H1 (cell line): ENCODE measurements at regions not wholly inside any gene's neighbourhood (a gene's known extent, or its start where the extent isn't known, plus 50 kb on each side); places are given as distances from the start of the nearest gene placed in this dataset.

Experiments
- CTCF ChIA-PET: fragments of 300-600 bp; sonication (Branson Sonifier 250); formaldehyde crosslinking; loops from one replicate; lab custom pipeline; 2021; ENCODE audit not compliant: partially characterized antibody; lab: Charles Lee
- POLR2A ChIA-PET: fragments of 300-600 bp; sonication (Branson Sonifier 250); formaldehyde crosslinking; loops from one replicate; lab custom pipeline; 2021; ENCODE audit warnings: inconsistent platforms; ENCODE audit not compliant: partially characterized antibody; lab: Charles Lee
- DNase-seq, 2 experiments: peaks; one replicate each; pipeline versions ENCODE4 v3.0.0 to v3.0.0-alpha.2; 2010 to 2022; ENCODE audit warnings: low spot score in 2 of 2, low read depth in 1 of 2, mixed read lengths in 1 of 2
- FAIRE-seq: peaks from 2 replicates; lab custom pipeline; 2011; peaks lifted over from hg19 to GRCh38; lab: Jason Lieb, UNC
- H2AFZ ChIP-seq: 2 replicates; pipeline ENCODE4 v1.8.1; 2012; ENCODE audit warnings: low read length, inconsistent platforms
- H2AK5ac ChIP-seq: 2 replicates; pipeline ENCODE4 v1.6.1; 2013; ENCODE audit warnings: low read depth, low read length
- H2BK120ac ChIP-seq: replicated peaks from 2 replicates; pipeline ENCODE3; 2013; ENCODE audit warnings: low read depth, low read length, inconsistent platforms
- H2BK12ac ChIP-seq: 2 replicates; pipeline ENCODE4 v1.6.1; 2013; ENCODE audit warnings: low read depth, low read length
- H2BK15ac ChIP-seq: 2 replicates; pipeline ENCODE4 v1.6.1; 2013; ENCODE audit warnings: low read length
- H2BK20ac ChIP-seq: 2 replicates; pipeline ENCODE4 v1.6.1; 2013; ENCODE audit warnings: low read length
- H2BK5ac ChIP-seq: 2 replicates; pipeline ENCODE4 v1.6.1; 2013; ENCODE audit warnings: low read depth, low read length
- H3K14ac ChIP-seq: 2 replicates; pipeline ENCODE4 v1.6.1; 2013; ENCODE audit warnings: inconsistent platforms; ENCODE audit not compliant: insufficient read length
- H3K18ac ChIP-seq: 2 replicates; pipeline ENCODE4 v1.6.1; 2013; ENCODE audit warnings: low read length; ENCODE audit errors: extremely low read depth
- H3K23ac ChIP-seq: 2 replicates; pipeline ENCODE4 v1.6.1; 2013; ENCODE audit warnings: inconsistent platforms; ENCODE audit not compliant: insufficient read length
- H3K23me2 ChIP-seq: 2 replicates; pipeline ENCODE4 v1.6.1; 2013; ENCODE audit warnings: low read depth, low read length
- H3K27ac ChIP-seq: 2 replicates; pipeline ENCODE4 v1.6.1; 2011; ENCODE audit warnings: low read depth, low read length, inconsistent platforms
- H3K27me3 ChIP-seq, 4 experiments: replicated peaks in 1 of 4; 1 replicate in 1 of 4; 2 replicates in 3 of 4; pipeline versions ENCODE4 v1.6.1 to v1.8.1; 2011 to 2013; ENCODE audit warnings: low read length in 3 of 4, mild to moderate bottlenecking in 3 of 4, inconsistent platforms in 2 of 4, mixed read lengths in 2 of 4, moderate library complexity in 1 of 4; ENCODE audit not compliant: control insufficient read depth in 3 of 4, insufficient read depth in 3 of 4; ENCODE audit errors: extremely low read depth in 1 of 4
- H3K36me3 ChIP-seq, 4 experiments: 2 replicates each; pipeline versions ENCODE4 v1.6.1 to v1.8.1; 2011 to 2013; ENCODE audit warnings: mild to moderate bottlenecking in 4 of 4, low read length in 3 of 4, moderate library complexity in 2 of 4, control low read depth in 1 of 4, inconsistent platforms in 1 of 4; ENCODE audit not compliant: insufficient read depth in 4 of 4, control insufficient read depth in 2 of 4
- H3K4ac ChIP-seq: replicated peaks from 2 replicates; pipeline ENCODE3; 2013; ENCODE audit warnings: low read length, low read depth, mixed read lengths, inconsistent platforms; ENCODE audit not compliant: insufficient read length
- H3K4me1 ChIP-seq, 4 experiments: replicated peaks in 1 of 4; 1 replicate in 1 of 4; 2 replicates in 3 of 4; pipeline versions ENCODE4 v1.6.1 to v1.8.1; 2011 to 2013; ENCODE audit warnings: low read length in 3 of 4, inconsistent platforms in 2 of 4, mixed read lengths in 1 of 4; ENCODE audit not compliant: insufficient read depth in 4 of 4, control insufficient read depth in 3 of 4
- H3K4me2 ChIP-seq, 2 experiments: 2 replicates each; pipeline versions ENCODE4 v1.6.1 to v1.8.1; 2011 to 2013; ENCODE audit warnings: low read depth in 2 of 2, low read length in 2 of 2, control low read depth in 1 of 2, inconsistent platforms in 1 of 2, mild to moderate bottlenecking in 1 of 2; ENCODE audit not compliant: insufficient read depth in 1 of 2
- H3K4me3 ChIP-seq, 4 experiments: fragments of 200-600, 300-600 bp in 1 of 4; sonication (generic), shearing (Covaris generic), sonication (Bioruptor Twin) in 1 of 4; 2 replicates each; pipeline versions ENCODE4 v1.5.1 to v1.8.1; 2011 to 2016; ENCODE audit warnings: low read length in 4 of 4, low read depth in 3 of 4, control low read depth in 2 of 4, inconsistent platforms in 2 of 4, mild to moderate bottlenecking in 2 of 4, mixed read lengths in 1 of 4, moderate library complexity in 1 of 4; ENCODE audit not compliant: insufficient read depth in 2 of 4; ENCODE audit errors: extremely low read depth in 1 of 4
- H3K56ac ChIP-seq: replicated peaks from 2 replicates; pipeline ENCODE3; 2013; ENCODE audit warnings: low read depth, mild to moderate bottlenecking, mixed read lengths, low read length, inconsistent platforms; ENCODE audit not compliant: insufficient read length
- H3K79me1 ChIP-seq: 2 replicates; pipeline ENCODE4 v1.6.1; 2013; ENCODE audit warnings: low read depth, low read length, control low read depth
- H3K79me2 ChIP-seq, 2 experiments: 2 replicates each; pipeline versions ENCODE4 v1.6.1 to v1.8.1; 2012 to 2013; ENCODE audit warnings: low read length in 2 of 2, mild to moderate bottlenecking in 2 of 2, inconsistent platforms in 1 of 2; ENCODE audit not compliant: insufficient read depth in 2 of 2, control insufficient read depth in 1 of 2
- H3K9ac ChIP-seq, 4 experiments: replicated peaks in 1 of 4; 1 replicate in 1 of 4; 2 replicates in 3 of 4; pipeline versions ENCODE4 v1.6.1 to v1.8.1; 2011 to 2013; ENCODE audit warnings: low read depth in 3 of 4, low read length in 3 of 4, control low read depth in 2 of 4, mild to moderate bottlenecking in 2 of 4, moderate library complexity in 2 of 4, inconsistent platforms in 1 of 4; ENCODE audit errors: extremely low read depth in 1 of 4
- H3K9me3 ChIP-seq, 2 experiments: 2 replicates each; pipeline versions ENCODE4 v1.6.1 to v1.8.1; 2012 to 2013; ENCODE audit warnings: mild to moderate bottlenecking in 2 of 2, moderate library complexity in 2 of 2, control low read depth in 1 of 2, inconsistent platforms in 1 of 2, low read depth in 1 of 2, low read length in 1 of 2, mixed read lengths in 1 of 2; ENCODE audit not compliant: insufficient read depth in 2 of 2
- H4K20me1 ChIP-seq, 2 experiments: replicated peaks in 1 of 2; 2 replicates each; pipeline versions ENCODE3 to v1.8.1; 2011 to 2013; ENCODE audit warnings: inconsistent platforms in 2 of 2, low read length in 2 of 2, mild to moderate bottlenecking in 1 of 2; ENCODE audit not compliant: insufficient read depth in 2 of 2, control insufficient read depth in 1 of 2
- H4K5ac ChIP-seq: 2 replicates; pipeline ENCODE4 v1.6.1; 2013; ENCODE audit warnings: low read length, low read depth, mixed read lengths, inconsistent platforms; ENCODE audit not compliant: insufficient read length
- H4K8ac ChIP-seq: 2 replicates; pipeline ENCODE4 v1.8.0; 2013; ENCODE audit warnings: mild to moderate bottlenecking, moderate library complexity, low read length, inconsistent platforms; ENCODE audit not compliant: insufficient read depth; ENCODE audit errors: extremely low read depth
- H4K91ac ChIP-seq: replicated peaks from 2 replicates; pipeline ENCODE3; 2013; ENCODE audit warnings: low read length, mixed read lengths, inconsistent platforms; ENCODE audit not compliant: insufficient read length
- BACH1 ChIP-seq: IDR thresholded peaks from 2 replicates; pipeline ENCODE4 v1.6.1; 2012; ENCODE audit warnings: low read length, improper control_type of control experiment
- CEBPB ChIP-seq: IDR thresholded peaks from 2 replicates; pipeline ENCODE4 v1.6.1; 2012; ENCODE audit warnings: low read depth, low read length
- KDM5A ChIP-seq: fragments of 200-600 bp; IDR thresholded peaks from 2 replicates; pipeline ENCODE4 v1.7.1; 2012; ENCODE audit warnings: mild to moderate bottlenecking, low read length, inconsistent platforms, mixed read lengths
- POLR2AphosphoS5 ChIP-seq: IDR thresholded peaks from 2 replicates; pipeline ENCODE4 v1.6.1; 2011; ENCODE audit warnings: low read depth, low read length
- TCF12 ChIP-seq: IDR thresholded peaks from 2 replicates; pipeline ENCODE4 v1.6.1; 2011; ENCODE audit warnings: low read depth, mild to moderate bottlenecking, low read length
- WGBS, 2 experiments: shearing (Covaris generic) in 1 of 2; methylation state at CpG; one replicate each; pipeline versions ENCODE4 v1.1.6 to v1.1.7; 2013 to 2015; ENCODE audit warnings: low lambda C conversion rate in 2 of 2, mixed read lengths in 2 of 2, inconsistent platforms in 1 of 2, low coverage in 1 of 2, missing lambda C conversion rate in 1 of 2; ENCODE audit not compliant: insufficient replicate concordance in 2 of 2, insufficient coverage in 1 of 2, insufficient read length in 1 of 2; ENCODE audit errors: extremely low coverage in 1 of 2, missing lambda C conversion rate in 1 of 2; 5-methylcytosine and 5-hydroxymethylcytosine counted together

- Histone ChIP-seq H3K4ac (no peak overlapping the region), H3K23me2 (no peaks in the 10 kb centered on the region; the same call in 1 of the 2 replicates), H2BK5ac (no peak overlapping the region), H3K9ac (no peak overlapping the region), H3K4me2 (no peak overlapping the region), H4K20me1 (no peaks in the 10 kb centered on the region), H3K4me1 (peaks cover 0 to 6% (median 1%) of the 10 kb centered on the region in 4 experiments; a peak in 4 of 7 replicates), H3K79me2 (no peaks in the 10 kb centered on the region), H2BK15ac (no peak overlapping the region; the same call in 1 of the 2 replicates), H2BK20ac (no peak overlapping the region), H3K14ac (no peak overlapping the region), H3K56ac (no peak overlapping the region), H4K8ac (no peak overlapping the region), H3K9me3 (peaks cover 0 to 5% of the 10 kb centered on the region in 2 experiments; a peak in 1 of 4 replicates), H2AK5ac (peak overlapping the region; percentile 39; the same call in 1 of the 2 replicates), H4K5ac (no peak overlapping the region), H3K27ac (no peak overlapping the region), H3K36me3 (no peaks in the 10 kb centered on the region), H2AFZ (no peak overlapping the region), H3K18ac (no peak overlapping the region), H3K27me3 (0 out of 7 replicates have a peak, but pooled peaks cover 0 to 2% (median 0%) of the 10 kb centered on the region in 4 experiments), H3K79me1 (no peaks in the 10 kb centered on the region), H4K91ac (no peak overlapping the region), H3K23ac (no peak overlapping the region), H2BK120ac (no peak overlapping the region), H2BK12ac (no peak overlapping the region), H3K4me3 (no peak overlapping the region)
- ChIA-PET CTCF (no interaction called here), POLR2A (no interaction called here)
- no peak for DNase-seq
- no peak for TF ChIP-seq TCF12
- no peak for TF ChIP-seq KDM5A
- TF ChIP-seq CEBPB, result peak; percentile 56; the same call in 1 of the 2 replicates
- no peak for TF ChIP-seq POLR2AphosphoS5
- TF ChIP-seq BACH1, result no peak
- no peak for FAIRE-seq
- 91% methylated on average over 2 of the region's 2 CpGs; no CpG with 5 or more reads in 1 of the 2 experiments for WGBS, 2 experiments
Measured at GRCh38 chr3:59149166-59149565, 99.3 kb upstream of the CFAP20DC start.
